Neural cell (in vitro differentiated cells): ENCODE measurements at regions not wholly inside any gene's neighbourhood (a gene's known extent, or its start where the extent isn't known, plus 50 kb on each side); places are given as distances from the start of the nearest gene placed in this dataset.

ENCODE experiments used
- H2AFZ ChIP-seq: fragments of 200-600, 300-800 bp; sonication (generic), shearing (Covaris generic); 2 replicates; pipeline ENCODE4 v1.6.0; 2014; ENCODE audit warnings: low read depth, mild to moderate bottlenecking, antibody characterized with exemption, low read length, moderate library complexity
- H3F3A ChIP-seq: fragments of 200-600 bp; shearing (Covaris generic); 2 replicates; pipeline ENCODE4 v1.6.1; 2016; ENCODE audit warnings: mild to moderate bottlenecking, moderate library complexity, mixed read lengths, antibody characterized with exemption, low read length; ENCODE audit not compliant: insufficient read depth, poor library complexity, severe bottlenecking
- H3K27ac ChIP-seq: fragments of 200-600, 300-800 bp; sonication (generic), shearing (Covaris generic); 2 replicates; pipeline ENCODE4 v1.5.1; 2014; ENCODE audit warnings: mild to moderate bottlenecking, low read length, moderate library complexity
- H3K27me3 ChIP-seq: fragments of 300-800, 200-600 bp; sonication (generic), shearing (Covaris generic); 2 replicates; pipeline ENCODE4 v1.6.0; 2014; ENCODE audit warnings: mild to moderate bottlenecking, low read depth, low read length, moderate library complexity; ENCODE audit not compliant: insufficient read depth
- H3K36me3 ChIP-seq: fragments of 300-800, 200-600 bp; sonication (generic), shearing (Covaris generic); 2 replicates; pipeline ENCODE4 v1.5.1; 2014; ENCODE audit warnings: mild to moderate bottlenecking, antibody characterized with exemption, low read length, moderate library complexity; ENCODE audit not compliant: insufficient read depth
- H3K4me2 ChIP-seq: fragments of 300-800, 200-600 bp; sonication (generic), shearing (Covaris generic); 2 replicates; pipeline ENCODE4 v1.6.0; 2014; ENCODE audit warnings: mild to moderate bottlenecking, low read length
- H3K4me3 ChIP-seq: fragments of 300-800, 200-600 bp; sonication (generic), shearing (Covaris generic); 2 replicates; pipeline ENCODE4 v1.5.1; 2014; ENCODE audit warnings: mild to moderate bottlenecking, low read length, moderate library complexity
- H3K79me2 ChIP-seq: fragments of 200-600 bp; shearing (Covaris generic); replicated peaks from 2 replicates; pipeline ENCODE4 v1.6.0; 2014; ENCODE audit warnings: mild to moderate bottlenecking, low read length, moderate library complexity; ENCODE audit not compliant: insufficient read depth
- H3K9ac ChIP-seq: fragments of 300-800, 200-600 bp; sonication (generic), shearing (Covaris generic); 2 replicates; pipeline ENCODE4 v1.6.1; 2016; ENCODE audit warnings: mild to moderate bottlenecking, low read length, mixed read lengths
- H3K9me2 ChIP-seq: fragments of 200-600 bp; shearing (Covaris generic); 2 replicates; pipeline ENCODE4 v1.6.1; 2016; ENCODE audit warnings: mild to moderate bottlenecking, low read length, mixed read lengths; ENCODE audit not compliant: insufficient read depth
- H3K9me3 ChIP-seq: fragments of 200-600, 300-800 bp; sonication (generic), shearing (Covaris generic); 2 replicates; pipeline ENCODE4 v1.6.1; 2016; ENCODE audit warnings: mild to moderate bottlenecking, mixed run types, low read length, moderate library complexity, mixed read lengths
- H4K20me1 ChIP-seq: fragments of 200-600 bp; shearing (Covaris generic); 2 replicates; pipeline ENCODE4 v1.6.1; 2016; ENCODE audit warnings: mild to moderate bottlenecking, mixed run types; ENCODE audit not compliant: insufficient read depth
- EP300 ChIP-seq: fragments of 450-650 bp; conservative IDR thresholded peaks from 2 replicates; pipeline ENCODE4 v1.6.1; 2014; ENCODE audit warnings: antibody characterized with exemption, mild to moderate bottlenecking, moderate library complexity; ENCODE audit not compliant: poor library complexity, severe bottlenecking
- EZH2 ChIP-seq: fragments of 200-600, 300-800 bp; shearing (Covaris generic), sonication (generic); IDR thresholded peaks from 2 replicates; pipeline ENCODE4 v1.6.1; 2014; ENCODE audit warnings: antibody characterized with exemption, low read length, borderline replicate concordance, mild to moderate bottlenecking; ENCODE audit not compliant: insufficient read depth, poor library complexity, severe bottlenecking
- MXI1 ChIP-seq: fragments of 450-650 bp; conservative IDR thresholded peaks from 2 replicates; pipeline ENCODE4 v1.6.1; 2014; ENCODE audit warnings: antibody characterized with exemption, mild to moderate bottlenecking; ENCODE audit not compliant: poor library complexity, severe bottlenecking
- POLR2AphosphoS5 ChIP-seq: IDR thresholded peaks from 2 replicates; pipeline ENCODE4 v1.6.1; 2012
- RAD21 ChIP-seq: fragments of 450-650 bp; conservative IDR thresholded peaks from 2 replicates; pipeline ENCODE4 v1.6.1; 2014; ENCODE audit warnings: antibody characterized with exemption, mild to moderate bottlenecking, moderate library complexity
- SMC3 ChIP-seq: fragments of 450-650 bp; conservative IDR thresholded peaks from 2 replicates; pipeline ENCODE4 v1.6.1; 2014; ENCODE audit warnings: antibody characterized with exemption, mild to moderate bottlenecking, moderate library complexity; ENCODE audit not compliant: poor library complexity
- TAF1 ChIP-seq: IDR thresholded peaks from 2 replicates; pipeline ENCODE4 v1.6.1; 2012; ENCODE audit warnings: low read depth
- TF ChIP-seq, protein P1 (sequence below): fragments of 450-650 bp; IDR thresholded peaks from 2 replicates; pipeline ENCODE4 v1.5.1; 2014; ENCODE audit warnings: antibody characterized with exemption, mild to moderate bottlenecking, moderate library complexity; ENCODE audit not compliant: poor library complexity, severe bottlenecking
- TF ChIP-seq, protein P2 (sequence below): IDR thresholded peaks from 2 replicates; pipeline ENCODE4 v1.6.1; 2012; ENCODE audit warnings: borderline replicate concordance

DNA sequence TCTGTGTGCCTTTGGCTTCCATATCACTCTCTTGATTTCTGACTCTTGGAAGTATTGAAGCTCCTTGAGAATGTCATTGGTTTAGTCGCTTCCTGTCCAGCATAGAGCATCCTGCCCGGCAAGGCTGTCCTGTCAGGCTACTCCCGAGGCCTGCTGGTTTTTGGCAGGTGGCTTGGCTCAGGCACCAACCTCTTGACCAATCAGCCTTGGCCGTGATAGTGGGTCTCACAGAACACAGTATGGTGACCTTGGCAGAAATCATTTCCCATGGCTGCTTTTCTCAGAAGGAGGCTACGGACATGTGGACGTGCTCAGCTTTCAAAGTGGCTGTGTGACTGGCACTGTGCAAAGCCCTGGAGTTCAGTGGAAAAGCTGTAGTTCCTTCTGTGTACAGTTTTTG is 516.9 kb downstream of the REEP3 start:
- Histone ChIP-seq H3K79me2 (no peaks in the 10 kb centered on the region), H3F3A (no peaks in the 10 kb centered on the region), H3K9me3 (no peaks in the 10 kb centered on the region), H3K4me2 (no peak overlapping the region), H2AFZ (no peak overlapping the region), H3K36me3 (no peaks in the 10 kb centered on the region), H3K9me2 (no peaks in the 10 kb centered on the region), H3K27me3 (no peaks in the 10 kb centered on the region), H3K9ac (no peak overlapping the region), H3K27ac (no peak overlapping the region), H3K4me3 (no peak overlapping the region), H4K20me1 (no peaks in the 10 kb centered on the region)
- TF ChIP-seq SMC3 (no peak), MXI1 (no peak), POLR2AphosphoS5 (no peak), RAD21 (no peak), EP300 (no peak)

DNA sequence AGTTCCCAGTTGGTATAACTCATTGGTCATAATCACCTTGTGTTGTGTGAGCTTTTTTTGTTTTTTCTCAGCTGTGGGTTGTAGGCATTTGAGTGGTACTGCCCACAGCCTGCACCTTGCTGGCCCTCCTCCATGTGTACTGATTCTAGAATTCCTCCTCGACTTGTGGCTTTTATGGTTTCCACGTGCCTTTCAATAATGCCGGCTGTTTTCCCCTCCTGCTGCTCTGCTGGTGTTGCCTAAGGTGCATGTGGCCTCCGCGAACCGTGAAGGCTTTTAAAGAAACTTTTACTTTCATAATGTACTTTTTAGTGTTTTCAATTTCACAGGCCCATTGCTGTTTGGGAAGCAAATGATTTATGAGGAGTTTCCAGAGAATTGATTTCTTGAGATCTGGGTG is 518.0 kb downstream of the REEP3 start:
- Histone ChIP-seq H3K9ac (no peak overlapping the region), H3K4me2 (no peak overlapping the region), H3K79me2 (no peaks in the 10 kb centered on the region), H3K36me3 (no peaks in the 10 kb centered on the region), H3K9me2 (no peaks in the 10 kb centered on the region), H3K9me3 (no peaks in the 10 kb centered on the region), H3K27me3 (no peaks in the 10 kb centered on the region), H2AFZ (no peak overlapping the region), H3F3A (no peaks in the 10 kb centered on the region), H4K20me1 (no peaks in the 10 kb centered on the region), H3K27ac (no peak overlapping the region), H3K4me3 (no peak overlapping the region)
- TF ChIP-seq RAD21 = no peak
- no peak for TF ChIP-seq EZH2
- no peak for TF ChIP-seq EP300
- no peak for TF ChIP-seq MXI1
- TF ChIP-seq, protein P1, sequence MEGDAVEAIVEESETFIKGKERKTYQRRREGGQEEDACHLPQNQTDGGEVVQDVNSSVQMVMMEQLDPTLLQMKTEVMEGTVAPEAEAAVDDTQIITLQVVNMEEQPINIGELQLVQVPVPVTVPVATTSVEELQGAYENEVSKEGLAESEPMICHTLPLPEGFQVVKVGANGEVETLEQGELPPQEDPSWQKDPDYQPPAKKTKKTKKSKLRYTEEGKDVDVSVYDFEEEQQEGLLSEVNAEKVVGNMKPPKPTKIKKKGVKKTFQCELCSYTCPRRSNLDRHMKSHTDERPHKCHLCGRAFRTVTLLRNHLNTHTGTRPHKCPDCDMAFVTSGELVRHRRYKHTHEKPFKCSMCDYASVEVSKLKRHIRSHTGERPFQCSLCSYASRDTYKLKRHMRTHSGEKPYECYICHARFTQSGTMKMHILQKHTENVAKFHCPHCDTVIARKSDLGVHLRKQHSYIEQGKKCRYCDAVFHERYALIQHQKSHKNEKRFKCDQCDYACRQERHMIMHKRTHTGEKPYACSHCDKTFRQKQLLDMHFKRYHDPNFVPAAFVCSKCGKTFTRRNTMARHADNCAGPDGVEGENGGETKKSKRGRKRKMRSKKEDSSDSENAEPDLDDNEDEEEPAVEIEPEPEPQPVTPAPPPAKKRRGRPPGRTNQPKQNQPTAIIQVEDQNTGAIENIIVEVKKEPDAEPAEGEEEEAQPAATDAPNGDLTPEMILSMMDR = no peak
- TF ChIP-seq POLR2AphosphoS5 = no peak
- no peak for TF ChIP-seq SMC3
- no peak for TF ChIP-seq TAF1
- TF ChIP-seq, protein P2, sequence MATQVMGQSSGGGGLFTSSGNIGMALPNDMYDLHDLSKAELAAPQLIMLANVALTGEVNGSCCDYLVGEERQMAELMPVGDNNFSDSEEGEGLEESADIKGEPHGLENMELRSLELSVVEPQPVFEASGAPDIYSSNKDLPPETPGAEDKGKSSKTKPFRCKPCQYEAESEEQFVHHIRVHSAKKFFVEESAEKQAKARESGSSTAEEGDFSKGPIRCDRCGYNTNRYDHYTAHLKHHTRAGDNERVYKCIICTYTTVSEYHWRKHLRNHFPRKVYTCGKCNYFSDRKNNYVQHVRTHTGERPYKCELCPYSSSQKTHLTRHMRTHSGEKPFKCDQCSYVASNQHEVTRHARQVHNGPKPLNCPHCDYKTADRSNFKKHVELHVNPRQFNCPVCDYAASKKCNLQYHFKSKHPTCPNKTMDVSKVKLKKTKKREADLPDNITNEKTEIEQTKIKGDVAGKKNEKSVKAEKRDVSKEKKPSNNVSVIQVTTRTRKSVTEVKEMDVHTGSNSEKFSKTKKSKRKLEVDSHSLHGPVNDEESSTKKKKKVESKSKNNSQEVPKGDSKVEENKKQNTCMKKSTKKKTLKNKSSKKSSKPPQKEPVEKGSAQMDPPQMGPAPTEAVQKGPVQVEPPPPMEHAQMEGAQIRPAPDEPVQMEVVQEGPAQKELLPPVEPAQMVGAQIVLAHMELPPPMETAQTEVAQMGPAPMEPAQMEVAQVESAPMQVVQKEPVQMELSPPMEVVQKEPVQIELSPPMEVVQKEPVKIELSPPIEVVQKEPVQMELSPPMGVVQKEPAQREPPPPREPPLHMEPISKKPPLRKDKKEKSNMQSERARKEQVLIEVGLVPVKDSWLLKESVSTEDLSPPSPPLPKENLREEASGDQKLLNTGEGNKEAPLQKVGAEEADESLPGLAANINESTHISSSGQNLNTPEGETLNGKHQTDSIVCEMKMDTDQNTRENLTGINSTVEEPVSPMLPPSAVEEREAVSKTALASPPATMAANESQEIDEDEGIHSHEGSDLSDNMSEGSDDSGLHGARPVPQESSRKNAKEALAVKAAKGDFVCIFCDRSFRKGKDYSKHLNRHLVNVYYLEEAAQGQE = no peak

DNA sequence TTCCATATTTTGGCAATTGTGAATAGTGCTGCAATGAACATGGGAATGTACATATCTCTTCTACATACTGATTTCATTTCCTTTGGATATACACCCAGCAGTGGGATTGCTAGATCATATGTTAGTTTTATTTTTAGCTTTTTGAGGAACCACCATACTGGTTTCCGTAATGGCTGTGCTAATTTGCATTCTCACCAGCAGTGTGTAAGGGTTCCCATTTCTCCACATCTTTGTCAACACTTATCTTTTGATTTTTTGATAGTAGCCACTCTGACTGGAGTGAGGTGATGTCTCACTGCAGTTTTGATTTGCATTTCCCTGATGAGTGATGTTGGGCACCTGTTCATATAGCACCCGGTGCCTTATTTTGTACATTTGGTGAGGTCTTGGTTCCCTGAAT is 519.6 kb downstream of the REEP3 start:
- Histone ChIP-seq H3K79me2 (no peaks in the 10 kb centered on the region), H3K27ac (no peak overlapping the region), H3K4me2 (no peak overlapping the region), H3K9me2 (no peaks in the 10 kb centered on the region), H2AFZ (no peak overlapping the region), H3K36me3 (no peaks in the 10 kb centered on the region), H3K9me3 (no peaks in the 10 kb centered on the region), H4K20me1 (no peaks in the 10 kb centered on the region), H3F3A (no peaks in the 10 kb centered on the region), H3K27me3 (no peaks in the 10 kb centered on the region), H3K9ac (no peak overlapping the region), H3K4me3 (no peak overlapping the region)
- TF ChIP-seq EP300 (no peak), POLR2AphosphoS5 (no peak), EZH2 (no peak), SMC3 (no peak)
- TF ChIP-seq, protein P2 = no peak
